Thyroid gland (tissue), 4 donors: ENCODE measurements at regions not wholly inside any gene's neighbourhood (a gene's known extent, or its start where the extent isn't known, plus 50 kb on each side); places are given as distances from the start of the nearest gene placed in this dataset.

Experiments used
- DNase-seq, 2 donors: peaks; one replicate each; pipeline ENCODE4 v3.0.0-alpha.2; 2019
- H3K27ac ChIP-seq, 3 donors: fragments of 200-600 bp; sonication (generic); 1 replicate in 2 of 3; 2 replicates in 1 of 3; pipeline ENCODE4 v1.5.1; 2016 to 2019; ENCODE audit warnings: mild to moderate bottlenecking in 1 of 3, moderate library complexity in 1 of 3
- H3K27me3 ChIP-seq: fragments of 200-600 bp; sonication (generic); one replicate; pipeline ENCODE4 v1.5.1; 2019
- H3K36me3 ChIP-seq, 2 donors: fragments of 200-600 bp; sonication (generic); one replicate each; pipeline ENCODE4 v1.5.1; 2016 to 2019
- H3K4me1 ChIP-seq, 2 donors: fragments of 200-600 bp; sonication (generic); one replicate each; pipeline ENCODE4 v1.5.1; 2017 to 2019
- H3K4me3 ChIP-seq, 3 donors: fragments of 200-600 bp; sonication (generic); replicated peaks in 1 of 3; 1 replicate in 2 of 3; 2 replicates in 1 of 3; pipeline ENCODE4 v1.5.1; 2016; ENCODE audit warnings: mild to moderate bottlenecking in 1 of 3
- H3K9me3 ChIP-seq: fragments of 200-600 bp; sonication (generic); one replicate; pipeline ENCODE4 v1.5.1; 2017
- POLR2A ChIP-seq, 2 donors: fragments of 450-650 bp; IDR thresholded peaks; one replicate each; pipeline ENCODE4 v1.6.1; 2017; ENCODE audit warnings: antibody characterized with exemption in 2 of 2, mild to moderate bottlenecking in 2 of 2, moderate library complexity in 1 of 2
- WGBS, 2 donors: methylation state at CpG; one replicate each; pipeline ENCODE4 v1.1.5; 2017; 5-methylcytosine and 5-hydroxymethylcytosine counted together
- intact Hi-C: fragments of 100-400 bp; cut with DNase I; formaldehyde crosslinking; loops from one replicate; pipeline ENCODE4 v1.15.1; 2023
- TF ChIP-seq, protein P1 (sequence below), 6 experiments: fragments of 200-600 bp in 3 of 6; fragments of 450-650 bp in 3 of 6; sonication (generic) in 3 of 6; IDR thresholded peaks; one replicate each; pipeline ENCODE4 v1.5.1; 2016 to 2019; ENCODE audit warnings: antibody characterized with exemption in 6 of 6, mild to moderate bottlenecking in 2 of 6, inconsistent platforms in 1 of 6, moderate library complexity in 1 of 6

GRCh38 chr6:104595311-104595820 is 264.4 kb downstream of the HACE1 start:
- Histone ChIP-seq H3K4me3 (no peak overlapping the region), H3K36me3 (no peaks in the 10 kb centered on the region), H3K9me3 (no peaks in the 10 kb centered on the region), H3K27ac (no peak overlapping the region), H3K4me1 (no peaks in the 10 kb centered on the region), H3K27me3 (no peaks in the 10 kb centered on the region)
- intact Hi-C loops: no loop called here
- 82 to 84% methylated on average over 2 of the region's 2 CpGs for WGBS, 2 donors
- no peak for DNase-seq
- no peak for TF ChIP-seq POLR2A (IDR thresholded peaks at IDR 0.05)
- TF ChIP-seq, protein P1, sequence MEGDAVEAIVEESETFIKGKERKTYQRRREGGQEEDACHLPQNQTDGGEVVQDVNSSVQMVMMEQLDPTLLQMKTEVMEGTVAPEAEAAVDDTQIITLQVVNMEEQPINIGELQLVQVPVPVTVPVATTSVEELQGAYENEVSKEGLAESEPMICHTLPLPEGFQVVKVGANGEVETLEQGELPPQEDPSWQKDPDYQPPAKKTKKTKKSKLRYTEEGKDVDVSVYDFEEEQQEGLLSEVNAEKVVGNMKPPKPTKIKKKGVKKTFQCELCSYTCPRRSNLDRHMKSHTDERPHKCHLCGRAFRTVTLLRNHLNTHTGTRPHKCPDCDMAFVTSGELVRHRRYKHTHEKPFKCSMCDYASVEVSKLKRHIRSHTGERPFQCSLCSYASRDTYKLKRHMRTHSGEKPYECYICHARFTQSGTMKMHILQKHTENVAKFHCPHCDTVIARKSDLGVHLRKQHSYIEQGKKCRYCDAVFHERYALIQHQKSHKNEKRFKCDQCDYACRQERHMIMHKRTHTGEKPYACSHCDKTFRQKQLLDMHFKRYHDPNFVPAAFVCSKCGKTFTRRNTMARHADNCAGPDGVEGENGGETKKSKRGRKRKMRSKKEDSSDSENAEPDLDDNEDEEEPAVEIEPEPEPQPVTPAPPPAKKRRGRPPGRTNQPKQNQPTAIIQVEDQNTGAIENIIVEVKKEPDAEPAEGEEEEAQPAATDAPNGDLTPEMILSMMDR (IDR thresholded peaks at IDR 0.05): no peak

- TF ChIP-seq, protein P1 (IDR thresholded peaks at IDR 0.05): no peak
- no peak for TF ChIP-seq POLR2A (IDR thresholded peaks at IDR 0.05)
- Histone ChIP-seq H3K36me3 (no peaks in the 10 kb centered on the region), H3K4me1 (no peaks in the 10 kb centered on the region), H3K4me3 (no peak overlapping the region), H3K27ac (no peak overlapping the region), H3K27me3 (no peaks in the 10 kb centered on the region), H3K9me3 (no peaks in the 10 kb centered on the region)
- intact Hi-C loops: no loop called here
- no peak for DNase-seq
- whole genome bisulfite sequencing, 2 donors: 78 to 90% methylated on average over 2 of the region's 2 CpGs
These were observed 268.0 kb downstream of the HACE1 start for GRCh38 chr6:104591573-104592334.

- intact Hi-C loops: no loop called here
- H3K27ac ChIP-seq: no peak overlapping the region
- H3K4me3 ChIP-seq: no peak overlapping the region
- TF ChIP-seq, protein P1 (IDR thresholded peaks at IDR 0.05): no peak
- TF ChIP-seq POLR2A (IDR thresholded peaks at IDR 0.05): no peak
- no peak for DNase-seq
- no peaks in the 10 kb centered on the region for H3K27me3 ChIP-seq
- no peaks in the 10 kb centered on the region for H3K36me3 ChIP-seq
- no peaks in the 10 kb centered on the region for H3K4me1 ChIP-seq
- no peaks in the 10 kb centered on the region for H3K9me3 ChIP-seq
These were observed 269.8 kb downstream of the HACE1 start for GRCh38 chr6:104589940-104590339.

DNA sequence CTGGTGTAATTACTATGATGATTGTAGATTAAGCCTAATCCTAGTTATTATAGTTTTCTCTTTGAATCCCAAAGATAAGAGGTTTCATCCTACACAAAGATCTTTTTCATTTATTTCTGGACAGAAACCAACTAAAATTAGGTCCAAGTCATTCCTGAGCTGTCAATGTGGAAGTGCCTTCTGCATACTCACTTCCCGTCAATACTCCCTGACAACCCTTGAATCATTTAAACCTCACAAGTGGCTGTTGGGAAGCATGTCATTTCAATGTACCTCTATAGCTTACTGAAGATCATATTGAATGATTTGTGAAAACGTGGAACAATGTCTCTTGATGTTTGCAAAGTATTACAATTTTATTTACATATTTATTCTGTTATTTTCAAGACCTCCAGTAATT is 274.1 kb downstream of the HACE1 start:
- WGBS, 2 donors: 54 to 66% methylated on average over 2 of the region's 2 CpGs
- Histone ChIP-seq H3K4me1 (no peaks in the 10 kb centered on the region), H3K9me3 (no peaks in the 10 kb centered on the region), H3K4me3 (no peak overlapping the region), H3K27ac (no peak overlapping the region), H3K27me3 (no peaks in the 10 kb centered on the region), H3K36me3 (no peaks in the 10 kb centered on the region)
- no peak for TF ChIP-seq POLR2A (IDR thresholded peaks at IDR 0.05)
- TF ChIP-seq, protein P1 (IDR thresholded peaks at IDR 0.05): no peak
- intact Hi-C loops: no loop called here
- no peak for DNase-seq

DNA sequence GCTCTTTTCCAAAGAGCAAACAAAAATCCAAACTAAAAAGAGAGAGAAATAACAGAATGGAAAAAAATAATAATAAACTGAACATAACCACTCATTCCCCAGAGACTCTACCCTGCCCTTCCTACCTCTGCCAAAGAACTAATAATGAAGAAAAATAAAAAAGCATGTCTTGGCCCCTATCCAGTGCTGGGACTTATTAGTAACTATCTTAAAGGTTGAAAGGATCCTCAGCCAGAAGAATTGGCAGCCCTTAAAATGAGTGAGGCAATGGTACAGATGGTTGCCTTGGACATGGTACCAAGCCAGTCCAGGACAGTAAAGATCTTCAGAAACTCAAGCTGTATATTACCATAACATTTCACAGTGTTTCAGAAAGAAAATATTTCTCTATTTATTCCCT is 279.3 kb downstream of the HACE1 start:
- no peaks in the 10 kb centered on the region for H3K36me3 ChIP-seq
- no peaks in the 10 kb centered on the region for H3K27me3 ChIP-seq
- no peaks in the 10 kb centered on the region for H3K4me1 ChIP-seq
- TF ChIP-seq, protein P1 (IDR thresholded peaks at IDR 0.05): no peak
- no peak for TF ChIP-seq POLR2A (IDR thresholded peaks at IDR 0.05)
- no peak overlapping the region for H3K27ac ChIP-seq
- H3K4me3 ChIP-seq: no peak overlapping the region
- H3K9me3 ChIP-seq: no peaks in the 10 kb centered on the region
- no peak for DNase-seq
- intact Hi-C loops: no loop called here
